T1000 (cell line): ENCODE measurements at regions not wholly inside any gene's neighbourhood (a gene's known extent, or its start where the extent isn't known, plus 50 kb on each side); places are given as distances from the start of the nearest gene placed in this dataset.

Source experiments
- DNase-seq: peaks from one replicate; lab custom pipeline; 2025; ENCODE audit warnings: mixed read lengths; lab: John Stamatoyannopoulos, UW

DNA sequence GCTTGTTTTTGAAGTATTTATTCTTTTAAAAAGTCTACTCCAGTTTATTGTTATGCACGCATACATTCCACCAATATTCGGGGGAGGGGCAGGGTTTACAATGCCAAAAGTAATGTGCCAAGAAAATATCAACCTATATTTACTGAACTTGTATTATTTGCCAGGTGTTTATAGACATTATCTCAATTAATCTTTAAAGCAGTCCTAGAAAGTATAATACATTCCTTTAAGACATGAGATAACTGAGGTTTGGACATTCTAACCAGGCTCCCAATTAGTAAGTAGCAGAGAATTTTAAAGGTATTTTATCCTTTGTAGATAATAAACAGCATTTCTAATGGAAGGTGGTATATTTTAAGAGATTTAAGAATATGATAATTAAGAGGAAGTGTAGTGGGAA is 124.5 kb upstream of the LRIG3 start:
- DNase-seq = no peak

DNA sequence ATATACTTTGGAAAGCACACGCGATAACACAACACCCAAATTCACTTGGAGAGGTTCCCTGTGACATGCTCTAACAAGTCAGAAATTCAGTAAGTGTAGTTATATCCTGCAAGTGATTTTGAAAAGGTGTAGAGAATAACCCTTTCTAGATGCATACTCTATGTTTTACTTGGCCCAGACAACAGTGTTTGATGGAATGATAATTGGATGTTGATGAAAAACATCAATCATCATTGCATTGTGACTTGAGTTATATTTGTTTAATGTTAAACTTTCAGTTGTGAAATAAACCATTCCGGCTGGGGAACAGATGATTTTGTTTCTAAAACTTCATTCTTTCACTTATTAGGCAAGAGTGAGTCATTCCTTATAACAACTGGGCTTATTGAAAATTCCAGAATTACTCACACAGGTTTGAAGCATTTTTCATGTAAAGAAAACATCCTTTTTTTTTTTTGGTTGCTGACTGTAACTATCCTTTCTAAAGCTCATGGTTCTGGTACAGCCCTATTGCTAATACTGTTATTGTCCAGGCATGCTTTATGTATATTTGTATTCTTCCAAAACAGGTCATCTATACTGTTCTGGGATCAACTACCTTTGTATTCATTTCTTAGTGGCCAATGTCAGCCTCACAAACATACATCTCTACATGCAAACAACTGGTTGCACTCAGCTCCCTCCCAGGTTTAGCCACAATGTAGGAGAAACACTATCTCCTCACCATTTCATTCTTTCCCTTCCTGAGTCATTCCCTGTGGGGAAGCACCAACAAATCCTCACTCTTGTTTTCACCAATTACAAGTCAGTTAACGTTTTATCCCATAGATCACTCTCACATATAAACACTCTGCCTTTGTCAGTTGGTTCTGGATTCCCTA is 121.2 kb upstream of the LRIG3 start:
- DNase-seq = no peak

GRCh38 chr12:59040656-59041055 is 120.4 kb upstream of the LRIG3 start:
- no peak for DNase-seq

DNA sequence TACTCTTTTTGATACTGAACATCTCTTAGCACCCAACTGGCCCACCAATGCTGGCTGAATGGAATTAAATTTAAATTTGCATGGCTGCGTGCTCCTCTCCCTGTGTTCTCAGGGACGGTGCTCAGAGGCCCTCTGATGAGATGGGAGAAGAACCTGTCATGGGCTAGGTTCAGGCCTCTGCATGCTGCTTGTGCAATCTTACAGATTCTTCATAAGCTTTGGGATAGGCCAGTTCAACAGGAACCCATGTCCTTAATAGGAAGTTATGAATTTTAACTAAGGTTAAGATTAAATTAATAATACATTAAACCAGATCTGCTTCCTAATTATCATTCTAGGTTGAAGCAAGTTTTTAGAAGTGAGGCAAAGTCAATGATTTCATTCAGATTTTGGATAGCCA is 119.7 kb upstream of the LRIG3 start:
- DNase-seq = no peak

DNA sequence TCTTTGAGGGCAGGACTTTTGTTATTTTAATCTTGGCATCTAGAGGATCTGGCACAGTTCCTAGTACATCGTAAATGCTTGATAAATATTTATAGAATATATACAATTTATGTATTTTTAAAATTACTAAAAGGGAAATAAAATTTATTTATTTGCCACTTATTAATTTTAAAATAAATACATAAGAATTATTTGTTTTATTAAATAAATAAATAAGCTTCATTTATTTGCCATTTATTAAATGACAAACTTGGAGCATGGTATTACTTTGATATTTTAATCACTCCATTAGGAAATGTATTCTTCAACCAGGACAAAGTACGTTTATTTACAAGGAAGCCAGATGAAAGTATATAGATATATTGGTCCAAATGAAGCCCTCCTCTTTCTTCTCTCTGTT is 118.7 kb upstream of the LRIG3 start:
- DNase-seq = no peak

DNA sequence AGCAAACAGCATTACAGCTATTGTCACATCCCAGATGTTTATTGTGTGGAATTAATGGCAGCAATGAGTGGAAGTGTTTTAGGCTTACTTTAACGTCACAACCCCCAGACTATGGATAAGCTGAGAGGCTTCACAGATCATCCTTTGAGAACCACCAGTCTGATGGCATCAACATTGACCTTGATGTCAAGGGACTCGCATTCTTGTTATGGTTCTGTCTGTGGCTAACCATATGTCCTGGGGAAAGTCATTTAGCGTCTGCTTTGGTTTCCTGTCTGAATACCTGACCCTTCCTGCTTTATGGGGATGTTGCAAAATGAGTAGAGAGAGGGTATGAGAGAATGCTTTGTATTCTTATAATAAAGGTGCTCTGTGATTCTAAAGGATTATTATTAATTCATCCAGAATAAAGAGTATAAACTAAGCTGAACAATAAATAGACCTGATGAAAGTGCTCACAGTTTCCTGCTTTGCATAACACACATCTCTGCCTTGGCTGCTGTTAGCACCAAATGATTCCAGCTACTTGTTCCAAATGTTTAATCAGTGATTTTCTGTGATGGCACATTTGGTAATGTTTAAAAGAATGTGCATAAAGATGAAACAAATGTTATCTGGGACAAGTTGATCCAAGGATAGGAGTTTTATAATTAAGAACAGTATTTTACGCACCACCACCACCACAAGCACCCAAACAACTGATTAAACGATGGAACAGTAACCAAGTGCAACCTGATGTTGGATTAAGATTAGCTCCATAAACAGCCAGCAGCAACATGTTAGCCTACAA is 116.9 kb upstream of the LRIG3 start:
- DNase-seq = no peak

- DNase-seq = no peak
These were observed 116.0 kb upstream of the LRIG3 start for GRCh38 chr12:59036347-59036746.

DNA sequence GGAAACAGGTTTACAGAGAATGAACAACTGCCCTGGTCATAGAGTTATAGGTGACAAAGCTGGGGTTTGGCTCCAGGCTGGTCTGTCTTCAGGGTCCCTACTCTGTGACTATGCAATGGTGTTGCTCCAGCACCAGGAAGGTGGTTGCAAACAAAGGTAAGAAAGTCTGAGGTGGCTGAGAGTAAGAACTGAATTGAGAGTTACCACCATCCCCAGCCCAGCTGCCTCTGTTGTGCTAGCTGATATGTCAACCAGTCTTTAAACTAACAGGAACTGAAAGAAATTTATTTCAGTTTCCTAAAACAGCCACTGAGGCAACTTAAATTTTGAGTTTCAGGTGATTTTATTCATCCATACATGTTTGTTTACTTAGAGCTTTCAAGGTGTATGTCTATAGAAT is 111.0 kb upstream of the LRIG3 start:
- no peak for DNase-seq

DNA sequence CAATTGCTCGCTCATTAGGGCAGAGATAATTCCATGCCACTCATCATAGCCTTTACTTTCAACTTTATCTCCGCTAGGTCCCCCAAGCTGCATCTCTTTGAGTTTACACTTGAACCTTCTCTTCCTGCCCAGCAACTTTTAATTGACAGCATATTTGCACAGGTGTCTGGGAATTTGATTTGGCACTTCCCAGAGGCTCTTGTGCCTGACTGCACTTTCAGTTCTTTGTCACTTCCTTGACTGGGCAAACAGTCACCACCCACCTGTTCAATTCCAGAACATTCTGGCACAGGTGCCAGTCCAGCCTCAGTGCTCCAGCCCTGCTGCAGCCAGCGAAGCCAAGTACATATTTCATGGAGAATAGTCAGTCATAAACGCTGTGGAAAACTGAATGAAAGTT is 110.1 kb upstream of the LRIG3 start:
- no peak for DNase-seq

GRCh38 chr12:59027199-59027598 is 106.9 kb upstream of the LRIG3 start:
- DNase-seq = no peak

GRCh38 chr12:59023861-59024424 is 103.6 kb upstream of the LRIG3 start:
- no peak for DNase-seq

- no peak for DNase-seq
These were observed 100.0 kb upstream of the LRIG3 start for GRCh38 chr12:59020073-59020946.

DNA sequence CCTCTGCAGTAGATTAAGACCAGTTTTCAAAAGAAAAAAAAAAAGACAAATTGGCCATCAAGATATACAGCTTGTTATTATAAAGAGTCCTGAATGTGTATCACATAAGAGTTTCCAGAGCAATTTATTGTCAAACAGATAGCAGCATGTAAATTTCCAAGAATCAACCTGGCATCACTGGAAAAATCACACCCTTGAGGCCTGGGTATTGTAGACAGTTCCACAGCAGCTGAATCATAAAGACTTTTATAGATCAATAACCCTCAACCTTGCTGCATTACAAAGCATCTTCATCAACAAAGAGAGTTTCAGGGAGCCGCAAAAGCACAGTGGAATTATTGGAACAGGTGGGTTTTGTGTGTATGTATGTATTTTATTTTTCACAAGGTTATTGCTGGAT is 94.6 kb upstream of the LRIG3 start:
- DNase-seq = no peak

DNA sequence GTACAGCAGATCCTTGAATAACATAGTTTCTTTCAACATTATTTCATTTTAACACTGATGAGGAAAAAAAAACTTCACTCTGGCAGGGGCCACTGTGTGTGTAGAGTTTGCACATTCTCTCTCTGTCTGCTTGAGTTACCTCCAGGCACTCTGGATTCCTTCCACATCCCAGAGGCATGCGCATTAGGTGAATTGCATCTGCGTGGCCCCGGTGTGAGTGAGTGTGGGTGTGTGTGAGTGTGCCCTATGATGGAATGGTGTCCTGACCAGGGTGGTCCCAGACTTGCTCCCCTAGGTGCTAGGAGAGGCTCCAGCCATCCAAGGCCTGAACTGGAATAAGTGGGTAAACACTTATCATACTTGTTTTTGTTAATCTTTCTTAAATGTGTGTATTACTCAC is 90.6 kb upstream of the LRIG3 start:
- DNase-seq = no peak

DNA sequence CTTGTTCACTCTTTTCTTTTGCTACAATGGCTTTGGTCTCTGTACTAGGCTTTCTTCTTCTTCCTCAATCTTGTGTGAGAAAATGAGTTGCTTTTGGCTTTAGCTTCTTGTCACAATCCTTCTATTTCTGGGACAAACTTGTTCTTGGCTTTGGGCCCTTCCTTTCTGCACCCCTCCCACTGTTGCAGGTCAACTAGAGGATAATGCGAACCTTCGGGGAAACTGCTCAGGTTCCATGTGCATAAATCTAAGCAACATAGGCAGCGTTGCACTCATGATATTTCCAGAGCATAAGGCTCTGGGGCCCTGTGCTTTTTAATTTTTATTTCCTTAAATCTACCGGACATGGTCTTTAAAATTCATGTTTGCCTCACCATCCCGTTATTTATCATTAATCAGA is 89.8 kb upstream of the LRIG3 start:
- DNase-seq = no peak

DNA sequence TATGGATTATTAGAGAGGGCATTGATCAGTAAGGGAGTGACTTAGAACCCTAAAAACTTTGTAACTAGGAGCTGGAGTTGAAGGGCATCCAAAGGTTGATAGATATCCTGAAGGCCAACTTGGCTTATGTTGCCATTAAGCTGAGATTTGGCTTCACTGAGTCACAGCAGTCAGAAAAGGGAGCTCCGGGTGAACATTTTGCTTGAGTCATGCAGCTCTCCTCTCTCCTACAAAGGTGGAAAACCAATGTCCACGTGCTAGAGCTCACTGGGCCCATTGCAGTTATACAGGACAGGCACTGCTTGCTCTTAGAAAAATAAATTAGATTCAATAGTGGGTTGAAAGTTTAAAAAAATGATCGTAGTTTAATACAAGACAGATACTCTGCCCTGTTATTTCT is 87.3 kb upstream of the LRIG3 start:
- no peak for DNase-seq

DNA sequence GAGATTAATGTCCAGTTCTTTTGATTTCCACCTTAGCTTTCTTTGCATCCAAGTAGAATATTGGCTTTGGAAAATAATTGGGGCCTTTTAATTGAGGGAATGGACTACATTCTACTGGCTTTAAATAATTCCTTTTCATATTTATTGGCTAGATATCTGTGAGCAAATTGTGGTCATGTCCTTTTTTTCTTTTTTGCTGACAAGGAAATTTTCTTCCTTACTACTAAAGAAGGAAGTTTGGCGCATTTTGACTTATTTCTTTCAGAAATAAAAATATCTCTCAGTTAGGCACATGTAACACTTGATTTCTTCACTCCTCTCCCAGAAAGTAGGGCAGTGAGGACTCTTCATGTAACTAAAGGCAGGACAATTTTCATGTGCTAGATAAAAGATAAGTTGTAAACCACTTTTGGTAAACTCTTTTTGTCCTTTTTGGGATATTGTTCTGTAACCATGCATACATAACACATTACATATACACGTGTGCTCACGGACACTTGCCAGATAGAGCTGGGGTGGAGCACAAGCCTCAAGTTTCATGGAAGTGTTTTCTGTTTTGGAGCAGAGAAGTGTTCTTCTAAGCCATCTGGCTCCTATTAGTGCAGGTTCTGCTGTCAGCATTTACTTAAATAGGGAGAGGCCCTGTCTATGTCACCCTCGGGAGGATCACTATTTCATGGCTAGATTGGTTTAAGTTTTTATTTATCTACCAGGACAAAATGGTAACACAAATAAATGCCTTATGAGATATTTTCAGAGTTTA is 85.1 kb upstream of the LRIG3 start:
- no peak for DNase-seq

DNA sequence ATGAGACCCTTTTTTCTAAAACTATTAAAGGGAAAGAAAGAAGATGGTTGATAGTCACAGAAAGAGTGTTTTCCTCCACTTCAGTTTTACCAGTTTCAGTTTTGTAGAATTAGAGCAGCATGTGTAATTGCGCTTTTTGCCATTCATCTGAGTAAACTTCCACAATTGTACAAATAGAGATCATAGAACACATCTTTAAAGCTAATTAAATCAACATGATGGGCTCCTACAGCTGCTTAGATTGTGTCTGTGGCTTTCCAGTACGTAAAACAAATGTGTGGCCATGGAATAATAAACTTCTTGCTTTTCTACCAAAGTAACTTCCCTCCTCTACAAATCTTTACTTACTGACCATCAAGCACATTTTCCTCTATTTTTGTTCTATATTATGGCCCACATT is 84.2 kb upstream of the LRIG3 start:
- DNase-seq = no peak

DNA sequence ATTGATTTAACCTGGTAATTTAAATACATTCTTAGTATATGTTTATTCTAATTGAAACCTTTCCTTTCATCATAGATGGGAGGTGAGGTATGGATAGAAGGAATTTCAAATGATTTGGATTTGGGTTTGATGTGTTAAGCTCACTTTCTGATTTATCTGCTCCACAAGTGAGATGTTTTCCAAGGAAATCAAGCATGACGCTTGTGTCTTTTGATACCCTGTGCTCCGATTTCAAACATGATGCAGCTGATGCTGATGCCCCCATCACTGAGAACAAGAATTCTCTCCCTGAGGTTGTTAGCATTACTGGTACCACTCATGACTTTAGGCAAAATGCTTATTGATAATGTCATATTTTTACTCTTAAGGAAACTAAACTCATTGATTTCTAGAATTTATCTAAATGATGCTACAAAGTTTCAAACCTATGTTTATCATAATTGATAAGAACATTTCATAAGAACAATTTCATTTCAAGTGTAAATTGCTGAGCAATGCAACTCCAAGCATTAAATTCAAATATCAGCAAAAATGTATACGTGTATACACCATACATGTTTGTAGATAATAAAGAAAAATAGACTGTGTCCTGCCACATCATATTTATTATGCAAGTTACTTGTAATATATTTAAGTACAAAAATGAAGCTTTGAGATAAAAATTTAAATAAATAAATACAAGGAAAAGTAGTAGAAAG is 75.5 kb upstream of the LRIG3 start:
- no peak for DNase-seq

DNA sequence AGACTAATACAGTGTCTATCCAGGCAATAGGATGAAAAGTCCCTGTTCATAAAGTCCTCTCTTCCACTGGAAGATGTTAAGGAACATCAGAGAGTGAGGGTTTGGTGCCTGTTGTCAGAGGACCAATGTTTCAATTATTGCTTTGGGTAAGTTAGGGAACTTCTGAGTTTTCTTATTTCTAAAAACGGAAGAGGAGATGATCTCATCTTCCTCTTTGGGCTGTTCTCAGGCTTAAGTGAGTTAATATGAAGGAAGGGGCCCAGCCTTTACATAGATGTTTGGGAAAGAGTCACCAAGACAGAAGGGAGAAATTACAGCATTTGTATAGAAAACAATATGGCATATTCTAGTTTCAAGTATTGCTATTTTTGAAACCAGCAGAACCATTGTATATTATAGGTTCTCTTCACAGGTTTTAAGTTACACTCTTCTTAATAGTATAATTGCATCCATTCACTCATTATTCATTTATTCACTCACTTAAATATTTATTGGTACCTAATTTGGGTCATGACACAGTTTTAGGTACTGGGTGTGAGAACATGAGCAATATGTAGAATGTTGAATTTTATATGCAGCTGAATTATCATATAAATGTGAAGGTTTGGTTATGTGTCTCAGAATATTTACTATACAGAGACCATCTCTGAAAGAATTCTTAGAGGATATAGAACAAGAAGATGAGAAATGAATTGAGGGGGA is 68.5 kb upstream of the LRIG3 start:
- no peak for DNase-seq
